ENCODE measurements at regions not wholly inside any gene's neighbourhood (a gene's known extent, or its start where the extent isn't known, plus 50 kb on each side); places are given as distances from the start of the nearest gene placed in this dataset.

- no peak for TF ChIP-seq YY1 (IDR thresholded peaks at IDR 0.05; ENCODE audit: insufficient read depth, insufficient read length)
- no peak for TF ChIP-seq SUZ12 (IDR thresholded peaks at IDR 0.05; ENCODE audit: extremely low read depth, insufficient read depth, insufficient read length)
- no peak for TF ChIP-seq ZNF274 (IDR thresholded peaks at IDR 0.05; ENCODE audit: low read depth, low read length)
Measured at GRCh38 chr2:12232876-12233275, 483.9 kb upstream of the TRIB2 start.
